Astrocyte (in vitro differentiated cells and primary cell): ENCODE measurements at regions not wholly inside any gene's neighbourhood (a gene's known extent, or its start where the extent isn't known, plus 50 kb on each side); places are given as distances from the start of the nearest gene placed in this dataset.

ENCODE experiments used
- DNase-seq: peaks from one replicate; pipeline ENCODE4 v3.0.0-alpha.2; 2010; ENCODE audit warnings: low read depth
- FAIRE-seq: peaks from 2 replicates; lab custom pipeline; 2011; peaks lifted over from hg19 to GRCh38; lab: Jason Lieb, UNC
- H2AFZ ChIP-seq: 2 replicates; pipeline ENCODE4 v1.6.0; 2012; ENCODE audit warnings: low read depth, low read length, inconsistent platforms
- H3K27ac ChIP-seq: 2 replicates; pipeline ENCODE4 v1.5.1; 2011; ENCODE audit warnings: low read depth, low read length, inconsistent platforms
- H3K27me3 ChIP-seq: 2 replicates; pipeline ENCODE4 v1.6.0; 2011; ENCODE audit warnings: low read length, inconsistent platforms; ENCODE audit not compliant: insufficient read depth
- H3K36me3 ChIP-seq: 2 replicates; pipeline ENCODE4 v1.5.1; 2011; ENCODE audit warnings: low read length, inconsistent platforms; ENCODE audit not compliant: insufficient read depth
- H3K4me1 ChIP-seq: 2 replicates; pipeline ENCODE4 v1.5.1; 2011; ENCODE audit warnings: low read length, inconsistent platforms; ENCODE audit not compliant: insufficient read depth
- H3K4me2 ChIP-seq: 2 replicates; pipeline ENCODE4 v1.6.0; 2012; ENCODE audit warnings: low read length, inconsistent platforms
- H3K4me3 ChIP-seq: 2 replicates; pipeline ENCODE4 v1.5.1; 2011; ENCODE audit warnings: low read depth, mild to moderate bottlenecking, low read length, inconsistent platforms; ENCODE audit not compliant: insufficient read depth
- H3K79me2 ChIP-seq: 2 replicates; pipeline ENCODE4 v1.6.0; 2012; ENCODE audit warnings: mild to moderate bottlenecking, low read length, inconsistent platforms; ENCODE audit not compliant: insufficient read depth
- H3K9ac ChIP-seq: 2 replicates; pipeline ENCODE4 v1.6.0; 2012; ENCODE audit warnings: mild to moderate bottlenecking, low read length, inconsistent platforms
- H3K9me3 ChIP-seq: 2 replicates; pipeline ENCODE4 v1.5.1; 2012; ENCODE audit warnings: low read depth, mild to moderate bottlenecking, low read length, inconsistent platforms; ENCODE audit not compliant: insufficient read depth
- H4K20me1 ChIP-seq: 2 replicates; pipeline ENCODE4 v1.6.0; 2012; ENCODE audit warnings: low read length, inconsistent platforms; ENCODE audit not compliant: insufficient read depth
- H3K27ac Mint-ChIP-seq: one replicate; pipeline ENCODE4 v1.8.0; 2021; ENCODE audit warnings: mild to moderate bottlenecking, mixed read lengths; ENCODE audit not compliant: unreplicated experiment
- H3K27me3 Mint-ChIP-seq: one replicate; pipeline ENCODE4 v1.8.0; 2021; ENCODE audit warnings: low read depth, mixed read lengths; ENCODE audit not compliant: unreplicated experiment
- H3K36me3 Mint-ChIP-seq: one replicate; pipeline ENCODE4 v1.8.0; 2021; ENCODE audit warnings: low read depth, mixed read lengths; ENCODE audit not compliant: unreplicated experiment
- H3K4me1 Mint-ChIP-seq: one replicate; pipeline ENCODE4 v1.8.0; 2021; ENCODE audit warnings: low read depth, mixed read lengths; ENCODE audit not compliant: unreplicated experiment
- H3K4me3 Mint-ChIP-seq: one replicate; pipeline ENCODE4 v1.8.0; 2021; ENCODE audit warnings: mild to moderate bottlenecking, moderate library complexity, mixed read lengths; ENCODE audit not compliant: unreplicated experiment
- H3K9me3 Mint-ChIP-seq: one replicate; pipeline ENCODE4 v1.8.0; 2021; ENCODE audit warnings: mild to moderate bottlenecking, mixed read lengths; ENCODE audit not compliant: unreplicated experiment
- CTCF ChIP-seq: IDR thresholded peaks from 2 replicates; pipeline ENCODE4 v1.5.1; 2011; ENCODE audit warnings: low read depth, mild to moderate bottlenecking, inconsistent platforms, low read length, moderate library complexity; ENCODE audit not compliant: insufficient read depth
- EZH2 ChIP-seq: IDR thresholded peaks from 2 replicates; pipeline ENCODE4 v1.6.1; 2012; ENCODE audit warnings: mild to moderate bottlenecking, low read length, inconsistent platforms; ENCODE audit not compliant: insufficient read depth

GRCh38 chr5:35487233-35488025 is 130.2 kb upstream of the SPEF2 start:
- no peak for TF ChIP-seq CTCF
- TF ChIP-seq EZH2 = no peak
- H3K27ac Mint-ChIP-seq = no peak overlapping the region
- Histone ChIP-seq H3K36me3 (no peaks in the 10 kb centered on the region), H3K27ac (no peak overlapping the region), H3K9ac (no peak overlapping the region), H3K4me2 (no peak overlapping the region), H3K79me2 (no peaks in the 10 kb centered on the region), H3K4me1 (no peaks in the 10 kb centered on the region), H2AFZ (no peak overlapping the region), H4K20me1 (no peaks in the 10 kb centered on the region), H3K4me3 (no peak overlapping the region), H3K9me3 (no peaks in the 10 kb centered on the region), H3K27me3 (no peaks in the 10 kb centered on the region)
- H3K4me1 Mint-ChIP-seq = no peaks in the 10 kb centered on the region
- H3K27me3 Mint-ChIP-seq = no peaks in the 10 kb centered on the region
- FAIRE-seq (no peak), DNase-seq (no peak)
- no peaks in the 10 kb centered on the region for H3K36me3 Mint-ChIP-seq
- no peaks in the 10 kb centered on the region for H3K9me3 Mint-ChIP-seq
- no peak overlapping the region for H3K4me3 Mint-ChIP-seq

GRCh38 chr5:35485487-35485886 is 132.2 kb upstream of the SPEF2 start:
- Histone ChIP-seq H3K9me3 (no peaks in the 10 kb centered on the region), H3K4me2 (no peak overlapping the region), H3K4me1 (no peaks in the 10 kb centered on the region), H3K36me3 (no peaks in the 10 kb centered on the region), H3K9ac (no peak overlapping the region), H3K27me3 (no peaks in the 10 kb centered on the region), H3K27ac (no peak overlapping the region), H3K4me3 (no peak overlapping the region), H3K79me2 (no peaks in the 10 kb centered on the region), H4K20me1 (no peaks in the 10 kb centered on the region), H2AFZ (no peak overlapping the region)
- H3K9me3 Mint-ChIP-seq = no peaks in the 10 kb centered on the region
- FAIRE-seq (no peak), DNase-seq (no peak)
- no peaks in the 10 kb centered on the region for H3K36me3 Mint-ChIP-seq
- no peaks in the 10 kb centered on the region for H3K27me3 Mint-ChIP-seq
- no peak overlapping the region for H3K27ac Mint-ChIP-seq
- H3K4me3 Mint-ChIP-seq = no peak overlapping the region
- TF ChIP-seq EZH2 (no peak), CTCF (no peak)
- H3K4me1 Mint-ChIP-seq = no peaks in the 10 kb centered on the region

- Histone ChIP-seq H3K27ac (no peak overlapping the region), H3K36me3 (no peaks in the 10 kb centered on the region), H3K4me2 (no peak overlapping the region), H3K4me1 (no peaks in the 10 kb centered on the region), H3K79me2 (no peaks in the 10 kb centered on the region), H3K9ac (no peak overlapping the region), H3K27me3 (no peaks in the 10 kb centered on the region), H3K4me3 (no peak overlapping the region), H3K9me3 (no peaks in the 10 kb centered on the region), H2AFZ (no peak overlapping the region), H4K20me1 (no peaks in the 10 kb centered on the region)
- Mint-ChIP-seq H3K4me3 (no peak overlapping the region), H3K36me3 (no peaks in the 10 kb centered on the region), H3K4me1 (peaks cover 8% of the 10 kb centered on the region), H3K9me3 (no peaks in the 10 kb centered on the region), H3K27ac (no peak overlapping the region), H3K27me3 (no peaks in the 10 kb centered on the region)
- no peak for FAIRE-seq
- DNase-seq = no peak
- TF ChIP-seq EZH2 = no peak
- TF ChIP-seq CTCF = no peak
Observed at GRCh38 chr5:35484241-35484640, 133.4 kb upstream of the SPEF2 start.
